HEK293 (cell line): ENCODE measurements at regions not wholly inside any gene's neighbourhood (a gene's known extent, or its start where the extent isn't known, plus 50 kb on each side); places are given as distances from the start of the nearest gene placed in this dataset.

Experiments used
- CTCF ChIA-PET: fragments of 350-600 bp; formaldehyde crosslinking; extraction: SDS; loops from one replicate; lab custom pipeline; 2021; ENCODE audit warnings: antibody characterized with exemption; lab: Yijun Ruan, JAX
- POLR2A ChIA-PET: fragments of 300-600 bp; formaldehyde crosslinking; extraction: SDS; loops from one replicate; lab custom pipeline; 2020; ENCODE audit warnings: antibody characterized with exemption, inconsistent platforms; lab: Yijun Ruan, JAX
- H3K27ac ChIP-seq: fragments of 200-500 bp; sonication (Bioruptor generic); 2 replicates; pipeline ENCODE4 v1.5.1; 2014; ENCODE audit warnings: low read depth, low read length, control low read depth, inconsistent platforms; ENCODE audit errors: extremely low read depth
- H3K36me3 ChIP-seq, 2 experiments: fragments of 200-500 bp in 1 of 2; sonication (Bioruptor generic) in 1 of 2; 1 replicate in 1 of 2; 2 replicates in 1 of 2; pipeline ENCODE4 v1.5.1; 2014 to 2017; ENCODE audit warnings: inconsistent platforms in 2 of 2, low read length in 2 of 2; ENCODE audit not compliant: control insufficient read depth in 2 of 2, insufficient read depth in 1 of 2
- H3K4me1 ChIP-seq: fragments of 200-500 bp; sonication (Bioruptor generic); 2 replicates; pipeline ENCODE4 v1.5.1; 2014; ENCODE audit warnings: mild to moderate bottlenecking, low read length, inconsistent platforms; ENCODE audit not compliant: control insufficient read depth, insufficient read depth
- H3K4me3 ChIP-seq: 2 replicates; pipeline ENCODE4 v1.5.1; 2011; ENCODE audit warnings: low read depth, mild to moderate bottlenecking, control low read depth, low read length, moderate library complexity
- H3K9me3 ChIP-seq: fragments of 200-500 bp; sonication (Bioruptor generic); 2 replicates; pipeline ENCODE4 v1.5.1; 2014; ENCODE audit warnings: low read depth, low read length, inconsistent platforms; ENCODE audit not compliant: control insufficient read depth, insufficient read depth
- ATF2 ChIP-seq: fragments of 450-650 bp; formaldehyde crosslinking; IDR thresholded peaks from 2 replicates; pipeline ENCODE4 v1.5.1; 2016; ENCODE audit warnings: missing biosample characterization, missing genetic modification characterization, low read depth
- BCL6B ChIP-seq: fragments of 450-650 bp; formaldehyde crosslinking; IDR thresholded peaks from 2 replicates; pipeline ENCODE4 v1.5.1; 2017; ENCODE audit warnings: missing biosample characterization, missing genetic modification characterization
- EGR2 ChIP-seq: fragments of 450-650 bp; formaldehyde crosslinking; IDR thresholded peaks from 2 replicates; pipeline ENCODE4 v1.5.1; 2016; ENCODE audit warnings: low read depth, missing biosample characterization, missing genetic modification characterization
- HIC1 ChIP-seq: fragments of 450-650 bp; formaldehyde crosslinking; IDR thresholded peaks from 2 replicates; pipeline ENCODE4 v1.5.1; 2016; ENCODE audit warnings: missing biosample characterization, missing genetic modification characterization
- KLF10 ChIP-seq: fragments of 450-650 bp; IDR thresholded peaks from 2 replicates; pipeline ENCODE4 v1.5.1; 2018; ENCODE audit warnings: missing biosample characterization, mild to moderate bottlenecking, missing genetic modification characterization
- PRDM1 ChIP-seq: fragments of 450-650 bp; formaldehyde crosslinking; IDR thresholded peaks from 2 replicates; pipeline ENCODE4; 2016; ENCODE audit warnings: missing biosample characterization, missing genetic modification characterization
- PRDM10 ChIP-seq: fragments of 450-650 bp; formaldehyde crosslinking; IDR thresholded peaks from 2 replicates; pipeline ENCODE4 v1.5.1; 2016; ENCODE audit warnings: missing biosample characterization, missing genetic modification characterization
- PRDM6 ChIP-seq: fragments of 450-650 bp; formaldehyde crosslinking; IDR thresholded peaks from 2 replicates; pipeline ENCODE4 v1.5.1; 2017; ENCODE audit warnings: missing biosample characterization, missing genetic modification characterization
- SP7 ChIP-seq: fragments of 450-650 bp; formaldehyde crosslinking; IDR thresholded peaks from 2 replicates; pipeline ENCODE4 v1.5.1; 2016; ENCODE audit warnings: missing biosample characterization, missing genetic modification characterization
- ZNF10 ChIP-seq: fragments of 450-650 bp; formaldehyde crosslinking; IDR thresholded peaks from 2 replicates; pipeline ENCODE4 v1.5.1; 2017; ENCODE audit warnings: missing biosample characterization, missing genetic modification characterization
- ZNF132 ChIP-seq: fragments of 450-650 bp; formaldehyde crosslinking; IDR thresholded peaks from 2 replicates; pipeline ENCODE4 v1.5.1; 2017; ENCODE audit warnings: missing biosample characterization, missing genetic modification characterization, borderline replicate concordance
- ZNF274 ChIP-seq, 2 experiments: fragments of 200-500 bp in 1 of 2; fragments of 450-650 bp in 1 of 2; sonication (Bioruptor generic) in 1 of 2; formaldehyde crosslinking in 1 of 2; IDR thresholded peaks; 2 replicates each; pipeline versions ENCODE4 v1.5.1 to v1.6.1; 2014 to 2016; ENCODE audit warnings: borderline replicate concordance in 1 of 2, inconsistent platforms in 1 of 2, low read length in 1 of 2, missing biosample characterization in 1 of 2, missing genetic modification characterization in 1 of 2
- ZNF391 ChIP-seq: fragments of 450-650 bp; formaldehyde crosslinking; IDR thresholded peaks from 2 replicates; pipeline ENCODE4 v1.5.1; 2016; ENCODE audit warnings: low read depth, missing biosample characterization, missing genetic modification characterization, borderline replicate concordance
- ZNF398 ChIP-seq: fragments of 450-650 bp; formaldehyde crosslinking; IDR thresholded peaks from 2 replicates; pipeline ENCODE4 v1.5.1; 2017; ENCODE audit warnings: missing biosample characterization, missing genetic modification characterization
- ZNF473 ChIP-seq: fragments of 450-650 bp; formaldehyde crosslinking; IDR thresholded peaks from 2 replicates; pipeline ENCODE4 v1.5.1; 2017; ENCODE audit warnings: missing biosample characterization, missing genetic modification characterization
- ZNF585B ChIP-seq: fragments of 450-650 bp; formaldehyde crosslinking; IDR thresholded peaks from 2 replicates; pipeline ENCODE4 v1.5.1; 2016; ENCODE audit warnings: missing biosample characterization, missing genetic modification characterization
- ZNF596 ChIP-seq: fragments of 450-650 bp; IDR thresholded peaks from 2 replicates; pipeline ENCODE4 v1.5.0; 2018; ENCODE audit warnings: missing biosample characterization, mild to moderate bottlenecking, missing genetic modification characterization, moderate library complexity
- ZNF768 ChIP-seq: fragments of 450-650 bp; formaldehyde crosslinking; IDR thresholded peaks from 2 replicates; pipeline ENCODE4 v1.5.1; 2018; ENCODE audit warnings: missing biosample characterization, mild to moderate bottlenecking, missing genetic modification characterization

- CTCF ChIA-PET: no interaction called here
- H3K36me3 ChIP-seq: no peaks in the 10 kb centered on the region
- no peak overlapping the region for H3K27ac ChIP-seq
- TF ChIP-seq ZNF274 (IDR thresholded peaks at IDR 0.05; ENCODE audit: low read length) (no peak), ZNF274 (tag by site-specific recombination; IDR thresholded peaks at IDR 0.05; ENCODE audit: borderline replicate concordance) (no peak), ZNF391 (no peak), PRDM10 (tag by site-specific recombination) (no peak), ZNF132 (tag by site-specific recombination) (no peak), ZNF10 (tag by site-specific recombination) (no peak), ZNF473 (tag by site-specific recombination) (no peak)
- POLR2A ChIA-PET: no interaction called here
- no peaks in the 10 kb centered on the region for H3K4me1 ChIP-seq
- no peaks in the 10 kb centered on the region for H3K9me3 ChIP-seq
- no peak overlapping the region for H3K4me3 ChIP-seq
Measured at GRCh38 chr21:27024301-27024700, 57.4 kb upstream of the ADAMTS5 start.

GRCh38 chr21:27023186-27023585 lies 56.3 kb upstream of the ADAMTS5 start:
- H3K36me3 ChIP-seq: no peaks in the 10 kb centered on the region
- POLR2A ChIA-PET: no interaction called here
- no peaks in the 10 kb centered on the region for H3K9me3 ChIP-seq
- no peaks in the 10 kb centered on the region for H3K4me1 ChIP-seq
- CTCF ChIA-PET: no interaction called here
- no peak overlapping the region for H3K4me3 ChIP-seq
- H3K27ac ChIP-seq: no peak overlapping the region
- TF ChIP-seq PRDM6 (tag by site-specific recombination) (no peak), ZNF398 (no peak), ZNF585B (tag by site-specific recombination) (no peak), SP7 (tag by site-specific recombination) (no peak), ZNF768 (tag by site-specific recombination) (no peak), HIC1 (tag by site-specific recombination) (no peak), PRDM1 (tag by site-specific recombination) (no peak), ATF2 (tag by site-specific recombination) (no peak), KLF10 (tag by site-specific recombination) (no peak), ZNF596 (no peak), BCL6B (no peak), EGR2 (tag by site-specific recombination) (no peak)
